ENCODE measurements at regions not wholly inside any gene's neighbourhood (a gene's known extent, or its start where the extent isn't known, plus 50 kb on each side); places are given as distances from the start of the nearest gene placed in this dataset.

DNA sequence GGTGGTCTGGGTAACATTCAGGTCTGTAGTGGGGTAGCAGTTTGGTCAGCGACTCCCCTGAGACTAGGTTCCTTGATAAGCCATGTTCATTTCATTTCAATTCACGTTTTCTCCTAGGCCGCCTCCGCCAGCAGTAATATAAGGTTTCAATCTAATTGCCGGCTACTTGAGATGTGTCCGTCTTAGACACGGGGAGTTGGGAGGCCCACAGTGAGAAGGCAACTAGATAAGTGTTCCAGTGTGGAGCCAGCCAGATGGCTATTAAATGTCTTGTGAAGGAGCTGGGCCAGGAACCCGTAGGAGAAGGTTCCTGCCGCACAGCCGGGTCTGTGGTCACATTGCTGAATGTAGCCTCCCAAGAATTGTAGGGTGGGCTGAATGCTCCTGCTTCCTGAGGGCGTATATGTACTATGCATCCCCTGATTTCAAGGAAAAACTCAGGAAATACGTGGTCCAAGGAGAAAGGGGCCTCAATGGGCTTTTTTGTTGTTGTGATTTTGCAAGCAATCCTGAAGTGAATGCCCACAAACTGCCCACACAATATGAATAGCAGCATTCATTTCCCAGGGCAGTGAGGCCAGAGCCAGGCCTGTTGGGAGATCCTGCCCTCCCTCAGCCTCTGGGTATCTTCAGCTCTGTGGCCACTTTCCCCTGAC lies 220.6 kb upstream of the RPL34 start:
- no peak overlapping the region for H3K4me3 ChIP-seq (ENCODE audit: low read depth, low read length)
- no peak for DNase-seq (ENCODE audit: low read depth)
- TF ChIP-seq, protein P1, sequence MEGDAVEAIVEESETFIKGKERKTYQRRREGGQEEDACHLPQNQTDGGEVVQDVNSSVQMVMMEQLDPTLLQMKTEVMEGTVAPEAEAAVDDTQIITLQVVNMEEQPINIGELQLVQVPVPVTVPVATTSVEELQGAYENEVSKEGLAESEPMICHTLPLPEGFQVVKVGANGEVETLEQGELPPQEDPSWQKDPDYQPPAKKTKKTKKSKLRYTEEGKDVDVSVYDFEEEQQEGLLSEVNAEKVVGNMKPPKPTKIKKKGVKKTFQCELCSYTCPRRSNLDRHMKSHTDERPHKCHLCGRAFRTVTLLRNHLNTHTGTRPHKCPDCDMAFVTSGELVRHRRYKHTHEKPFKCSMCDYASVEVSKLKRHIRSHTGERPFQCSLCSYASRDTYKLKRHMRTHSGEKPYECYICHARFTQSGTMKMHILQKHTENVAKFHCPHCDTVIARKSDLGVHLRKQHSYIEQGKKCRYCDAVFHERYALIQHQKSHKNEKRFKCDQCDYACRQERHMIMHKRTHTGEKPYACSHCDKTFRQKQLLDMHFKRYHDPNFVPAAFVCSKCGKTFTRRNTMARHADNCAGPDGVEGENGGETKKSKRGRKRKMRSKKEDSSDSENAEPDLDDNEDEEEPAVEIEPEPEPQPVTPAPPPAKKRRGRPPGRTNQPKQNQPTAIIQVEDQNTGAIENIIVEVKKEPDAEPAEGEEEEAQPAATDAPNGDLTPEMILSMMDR (conservative IDR thresholded peaks at IDR 0.05; ENCODE audit: low read depth, low read length) = no peak

DNA sequence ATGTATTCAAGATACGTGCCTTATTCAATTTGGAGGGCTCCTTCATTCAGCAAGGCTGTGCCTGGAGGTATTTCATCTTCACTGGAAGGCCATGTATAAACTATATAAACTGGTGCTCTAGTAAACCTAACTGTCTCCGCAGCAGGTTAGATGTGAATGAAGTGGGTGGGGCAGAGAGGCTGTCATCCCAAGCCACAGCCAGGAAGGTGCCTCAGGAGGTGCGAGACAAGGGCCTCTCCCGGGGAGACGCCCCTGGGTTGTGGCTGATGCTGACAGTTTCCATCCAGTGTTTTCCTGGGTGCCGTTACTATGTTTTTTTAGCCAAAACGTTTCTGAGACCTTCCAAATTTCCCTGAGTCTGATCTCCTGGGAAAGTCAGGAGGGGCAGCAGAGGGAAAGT lies 221.5 kb upstream of the RPL34 start:
- TF ChIP-seq, protein P1 (conservative IDR thresholded peaks at IDR 0.05; ENCODE audit: low read depth, low read length) = no peak
- DNase-seq (ENCODE audit: low read depth) = no peak
- H3K4me3 ChIP-seq (ENCODE audit: low read depth, low read length) = no peak overlapping the region

DNA sequence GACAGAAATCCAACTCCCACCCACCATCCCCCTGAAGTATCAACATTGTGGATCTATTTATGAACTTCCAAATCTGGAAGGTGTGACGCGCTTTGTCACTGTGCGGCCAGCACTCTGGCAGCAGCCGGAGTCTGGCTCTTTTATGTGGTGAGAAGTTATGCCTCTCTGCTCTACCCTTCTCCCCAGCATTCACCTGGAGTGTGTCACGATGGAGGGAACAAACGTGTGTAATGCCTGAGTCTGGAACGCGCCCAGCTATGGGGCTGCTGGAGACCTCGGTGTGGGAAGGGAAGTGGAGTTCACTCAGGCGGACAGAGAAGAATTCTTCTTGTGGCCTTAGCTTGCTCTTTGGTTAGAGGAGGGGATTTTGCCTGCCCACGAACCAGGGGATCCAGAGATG lies 222.1 kb upstream of the RPL34 start:
- TF ChIP-seq, protein P1 (conservative IDR thresholded peaks at IDR 0.05; ENCODE audit: low read depth, low read length) = no peak
- no peak overlapping the region for H3K4me3 ChIP-seq (ENCODE audit: low read depth, low read length)
- peak; percentile 18 for DNase-seq (ENCODE audit: low read depth)

DNA sequence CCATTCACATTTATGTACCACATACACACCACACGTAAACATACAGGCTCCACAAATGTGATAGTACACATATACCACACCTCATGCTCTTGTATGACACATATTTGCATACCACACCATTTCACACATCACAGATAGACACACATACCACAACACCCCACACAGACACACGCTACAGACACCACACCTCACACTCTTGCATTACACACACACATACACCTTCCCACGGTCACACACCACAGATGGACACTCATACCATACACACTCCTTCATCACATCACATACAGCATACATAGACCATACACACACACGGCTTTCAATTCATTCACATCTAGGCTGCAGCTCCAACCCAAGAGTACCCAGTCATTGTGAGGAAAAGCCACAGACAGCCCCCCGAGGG lies 222.5 kb upstream of the RPL34 start:
- no peak overlapping the region for H3K4me3 ChIP-seq (ENCODE audit: low read depth, low read length)
- DNase-seq (ENCODE audit: low read depth) = no peak
- TF ChIP-seq, protein P1 (conservative IDR thresholded peaks at IDR 0.05; ENCODE audit: low read depth, low read length) = no peak

DNA sequence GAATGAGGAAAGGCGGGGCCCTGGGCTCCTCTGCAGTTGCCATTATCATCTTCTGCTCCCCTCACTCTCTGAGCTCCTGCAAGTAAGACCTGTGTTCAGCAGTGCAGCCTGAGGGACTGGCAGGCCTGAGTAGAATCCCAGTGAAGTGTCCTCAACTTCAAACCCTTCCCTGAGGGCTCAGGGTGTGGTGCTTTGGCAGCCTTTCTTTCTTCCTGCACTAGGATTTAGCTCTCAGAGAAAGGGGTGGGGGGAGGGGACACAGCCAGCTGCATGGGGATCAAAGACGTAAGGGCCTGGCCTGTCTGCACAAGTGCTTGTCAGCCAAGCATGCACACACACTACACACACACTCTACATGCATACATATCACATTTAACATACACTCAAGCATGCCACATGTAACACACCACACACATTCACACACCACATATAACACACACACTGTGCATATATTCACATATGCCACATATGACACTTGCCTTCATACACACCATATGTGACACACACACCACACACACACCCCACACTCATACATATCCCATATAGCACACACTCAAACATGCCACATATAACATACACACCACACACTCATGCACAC lies 223.4 kb upstream of the RPL34 start:
- TF ChIP-seq, protein P1 (conservative IDR thresholded peaks at IDR 0.05; ENCODE audit: low read depth, low read length) = no peak
- H3K4me3 ChIP-seq (ENCODE audit: low read depth, low read length) = no peak overlapping the region
- no peak for DNase-seq (ENCODE audit: low read depth)

DNA sequence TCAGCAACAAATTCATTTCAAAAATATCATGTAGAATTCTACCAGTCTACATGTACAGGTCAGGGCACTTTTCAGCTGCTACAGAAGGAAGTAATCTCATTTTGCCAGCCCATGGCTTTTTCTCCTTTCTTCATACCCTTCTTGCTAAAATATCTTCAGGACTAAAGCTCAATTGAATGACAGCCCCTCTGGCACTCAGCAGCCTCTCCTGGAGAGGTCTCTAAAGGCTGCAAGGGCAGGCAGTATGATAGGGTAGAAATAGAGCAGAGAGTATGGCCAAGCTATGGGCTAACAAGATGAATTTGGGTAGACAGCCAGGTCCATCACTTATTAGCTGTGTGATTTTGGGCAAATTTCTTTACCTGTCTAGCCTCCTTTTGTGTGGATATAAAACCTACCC lies 224.6 kb upstream of the RPL34 start:
- TF ChIP-seq, protein P1 (conservative IDR thresholded peaks at IDR 0.05; ENCODE audit: low read depth, low read length) = no peak
- no peak for DNase-seq (ENCODE audit: low read depth)
- H3K4me3 ChIP-seq (ENCODE audit: low read depth, low read length) = no peak overlapping the region

DNA sequence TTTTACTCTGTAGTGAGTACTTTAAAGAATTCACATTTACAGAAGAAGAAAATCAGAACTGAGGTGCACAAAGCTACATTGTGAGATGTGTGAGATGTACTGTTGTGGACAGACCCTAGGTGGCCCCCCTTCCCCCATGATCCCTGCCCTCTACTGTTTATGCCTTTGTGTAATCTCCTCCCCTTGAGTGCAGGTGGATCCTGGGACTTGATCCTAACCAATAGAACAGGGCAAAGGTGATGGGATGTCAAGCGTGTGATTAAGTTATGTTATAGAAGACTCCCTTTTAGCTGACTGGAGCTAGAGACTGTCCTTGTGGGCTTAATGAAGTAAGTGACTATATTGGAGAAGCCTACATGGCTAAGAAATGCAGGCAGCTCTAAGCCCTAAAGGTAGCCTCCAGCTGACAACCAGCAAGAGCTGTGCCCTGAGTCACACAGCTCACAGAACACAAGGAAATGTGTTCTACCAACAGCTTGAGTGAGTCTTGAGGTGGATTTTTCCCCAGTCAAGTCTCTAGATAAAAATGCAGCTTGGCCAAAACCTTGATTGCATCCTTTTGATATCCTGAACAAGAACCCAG lies 225.2 kb upstream of the LEF1 start:
- DNase-seq (ENCODE audit: low read depth) = no peak
- TF ChIP-seq, protein P1 (conservative IDR thresholded peaks at IDR 0.05; ENCODE audit: low read depth, low read length) = no peak
- H3K4me3 ChIP-seq (ENCODE audit: low read depth, low read length) = no peak overlapping the region
